Lower leg skin (tissue), 4 donors: ENCODE measurements at regions not wholly inside any gene's neighbourhood (a gene's known extent, or its start where the extent isn't known, plus 50 kb on each side); places are given as distances from the start of the nearest gene placed in this dataset.
"Not testable (repeated sequence)": the region's sequence is repeated elsewhere in the genome, so short reads cannot be mapped to it uniquely, and the experiment has no call there.

Experiments used
- DNase-seq, 2 donors: peaks; one replicate each; pipeline ENCODE4 v3.0.0-alpha.2; 2019; ENCODE audit warnings: low spot score in 2 of 2
- H3K4me3 ChIP-seq: fragments of 200-600 bp; sonication (generic); 2 replicates; pipeline ENCODE4 v1.5.1; 2017; ENCODE audit warnings: mild to moderate bottlenecking, low read depth; ENCODE audit not compliant: poor library complexity, severe bottlenecking
- POLR2A ChIP-seq, 2 donors: fragments of 450-650 bp; IDR thresholded peaks; one replicate each; pipeline ENCODE4 v1.6.1; 2016 to 2017; ENCODE audit warnings: antibody characterized with exemption in 2 of 2, mild to moderate bottlenecking in 1 of 2, moderate library complexity in 1 of 2
- WGBS, 2 donors: methylation state at CpG; one replicate each; pipeline ENCODE4 v1.1.5; 2018; 5-methylcytosine and 5-hydroxymethylcytosine counted together
- intact Hi-C: fragments of 100-400 bp; cut with DNase I; formaldehyde crosslinking; loops from one replicate; pipeline ENCODE4 v1.15.0; 2023; ENCODE audit warnings: low total_unique reads
- TF ChIP-seq, protein P1 (sequence below), 3 donors: fragments of 450-650 bp; IDR thresholded peaks; one replicate each; pipeline ENCODE4 v1.5.1; 2016; ENCODE audit warnings: antibody characterized with exemption in 3 of 3, mild to moderate bottlenecking in 3 of 3, moderate library complexity in 2 of 3

DNA sequence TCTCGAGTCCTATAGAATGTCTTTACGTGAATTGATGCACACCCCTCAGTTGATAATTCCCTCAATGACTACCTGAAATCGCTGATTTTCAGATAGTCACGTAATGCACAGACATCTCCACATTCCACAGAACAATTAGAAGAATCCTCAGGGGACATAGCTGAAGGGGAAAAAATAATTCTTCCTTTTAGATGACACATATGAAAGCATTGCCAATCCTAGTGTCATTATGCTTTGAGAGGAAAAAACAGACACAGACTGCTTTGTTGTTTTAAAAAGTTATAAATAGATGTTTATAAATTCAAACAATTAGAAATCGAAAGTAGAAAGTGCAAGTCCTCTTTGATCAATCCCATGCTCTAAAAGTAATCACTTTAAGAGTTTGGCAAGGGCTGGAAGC is 100.6 kb upstream of the FN1 start:
- 22 to 31% methylated on average over 5 of the region's 5 CpGs for WGBS, 2 donors
- DNase-seq, result no peak
- TF ChIP-seq, protein P1, sequence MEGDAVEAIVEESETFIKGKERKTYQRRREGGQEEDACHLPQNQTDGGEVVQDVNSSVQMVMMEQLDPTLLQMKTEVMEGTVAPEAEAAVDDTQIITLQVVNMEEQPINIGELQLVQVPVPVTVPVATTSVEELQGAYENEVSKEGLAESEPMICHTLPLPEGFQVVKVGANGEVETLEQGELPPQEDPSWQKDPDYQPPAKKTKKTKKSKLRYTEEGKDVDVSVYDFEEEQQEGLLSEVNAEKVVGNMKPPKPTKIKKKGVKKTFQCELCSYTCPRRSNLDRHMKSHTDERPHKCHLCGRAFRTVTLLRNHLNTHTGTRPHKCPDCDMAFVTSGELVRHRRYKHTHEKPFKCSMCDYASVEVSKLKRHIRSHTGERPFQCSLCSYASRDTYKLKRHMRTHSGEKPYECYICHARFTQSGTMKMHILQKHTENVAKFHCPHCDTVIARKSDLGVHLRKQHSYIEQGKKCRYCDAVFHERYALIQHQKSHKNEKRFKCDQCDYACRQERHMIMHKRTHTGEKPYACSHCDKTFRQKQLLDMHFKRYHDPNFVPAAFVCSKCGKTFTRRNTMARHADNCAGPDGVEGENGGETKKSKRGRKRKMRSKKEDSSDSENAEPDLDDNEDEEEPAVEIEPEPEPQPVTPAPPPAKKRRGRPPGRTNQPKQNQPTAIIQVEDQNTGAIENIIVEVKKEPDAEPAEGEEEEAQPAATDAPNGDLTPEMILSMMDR (IDR thresholded peaks at IDR 0.05), result no peak
- no peak for TF ChIP-seq POLR2A (IDR thresholded peaks at IDR 0.05)
- H3K4me3 ChIP-seq, result no peak overlapping the region
- intact Hi-C loops, result no loop called here

DNA sequence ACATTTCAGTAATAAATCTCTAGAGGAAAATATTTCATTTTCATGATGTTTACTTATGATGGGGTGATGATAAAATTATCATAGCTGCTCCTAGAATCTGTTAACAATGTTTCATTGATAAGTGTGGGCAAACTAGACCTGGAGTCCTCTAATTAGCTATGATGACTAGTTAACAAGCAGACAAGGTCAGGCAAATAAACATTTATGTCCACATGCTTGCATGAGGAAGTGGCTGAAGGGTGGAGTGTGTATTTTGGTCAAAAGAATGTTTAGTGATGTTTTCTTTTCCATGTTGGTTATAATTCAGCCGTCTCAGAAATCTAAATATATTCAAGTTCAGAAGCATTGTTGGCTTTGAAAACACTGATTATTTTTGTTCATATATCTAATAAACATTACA is 99.9 kb upstream of the FN1 start:
- DNase-seq, result no peak
- no peak for TF ChIP-seq POLR2A (IDR thresholded peaks at IDR 0.05)
- TF ChIP-seq, protein P1 (IDR thresholded peaks at IDR 0.05), result no peak
- no peak overlapping the region for H3K4me3 ChIP-seq
- 20 to 21% methylated on average over 1 of the region's 1 CpG for WGBS, 2 donors
- intact Hi-C loops, result no loop called here

DNA sequence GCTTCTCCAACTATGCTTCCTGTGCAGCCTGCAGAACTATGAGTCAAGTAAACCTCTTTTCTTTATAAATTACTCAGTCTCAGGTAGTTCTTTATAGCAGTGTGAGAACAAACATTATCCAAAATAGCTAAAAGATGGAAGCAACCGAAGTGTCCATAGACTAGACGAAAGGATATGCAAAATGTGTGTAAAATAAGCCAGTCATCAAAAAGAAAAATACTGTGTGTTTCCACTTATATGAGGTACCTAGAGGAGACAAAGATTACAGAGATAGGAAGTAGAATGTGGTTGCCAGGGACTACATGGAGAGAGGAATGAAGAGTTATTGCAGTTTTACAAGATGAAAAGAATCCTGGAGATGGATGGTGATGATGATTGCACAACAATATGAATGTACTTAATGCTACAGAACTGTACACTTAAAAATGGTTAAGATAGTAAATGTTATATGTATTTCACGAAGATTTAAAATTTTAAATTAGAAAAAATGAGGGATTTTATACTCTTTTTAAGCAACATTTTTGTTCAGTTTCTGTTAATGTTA is 99.3 kb upstream of the FN1 start:
- no peak for DNase-seq

DNA sequence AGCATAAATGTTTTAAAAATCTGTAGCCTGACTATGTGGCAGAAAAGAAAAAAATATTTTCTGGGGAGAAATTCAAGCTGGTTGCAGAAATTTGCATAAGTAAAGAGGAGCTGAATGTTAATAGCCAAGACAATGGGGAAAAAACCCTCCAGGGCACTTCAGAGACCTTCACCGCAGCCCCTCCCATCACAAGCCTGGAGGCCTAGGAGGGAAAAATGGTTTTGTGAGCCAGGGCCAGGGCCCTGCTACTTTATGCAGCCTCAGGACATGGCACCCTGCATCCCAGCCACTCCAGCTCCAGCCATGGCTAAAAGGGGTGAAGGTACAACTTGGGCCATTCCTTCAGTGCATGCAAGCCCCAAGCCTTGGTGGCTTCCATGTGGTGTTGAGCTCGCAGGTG is 97.8 kb upstream of the FN1 start:
- intact Hi-C loops, DNase-seq, H3K4me3 ChIP-seq: not testable (repeated sequence)
- WGBS, 2 donors, result 90 to 100% methylated on average over 2 of the region's 2 CpGs

More for the DNA sequence above, 99.3 kb upstream of the FN1 start:
- H3K4me3 ChIP-seq, result no peak overlapping the region
- intact Hi-C loops, result no loop called here
- 89 to 91% methylated on average over 3 of the region's 3 CpGs for WGBS, 2 donors
- TF ChIP-seq, protein P1 (IDR thresholded peaks at IDR 0.05), result no peak
- TF ChIP-seq POLR2A (IDR thresholded peaks at IDR 0.05), result no peak

DNA sequence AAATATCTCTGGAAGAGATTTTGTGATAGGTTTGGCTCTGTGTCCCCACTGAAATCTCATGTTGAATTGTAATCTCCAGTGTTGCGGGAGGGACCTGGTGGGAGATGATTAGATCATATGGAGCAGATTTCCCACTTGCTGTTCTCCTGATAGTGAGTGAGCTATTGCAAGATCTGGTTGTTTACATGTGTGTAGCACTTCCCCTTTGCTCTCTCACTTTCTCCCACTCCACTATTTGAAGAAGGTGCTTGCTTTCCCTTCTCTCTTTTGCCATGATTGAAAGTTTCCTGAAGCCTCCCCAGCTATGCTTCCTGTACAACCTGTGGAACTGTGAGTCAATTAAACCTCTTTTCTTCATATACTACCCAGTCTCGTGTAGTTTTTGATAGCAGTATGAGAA is 97.0 kb upstream of the FN1 start:
- H3K4me3 ChIP-seq, result no peak overlapping the region
- no peak for DNase-seq
- no peak for TF ChIP-seq POLR2A (IDR thresholded peaks at IDR 0.05)
- TF ChIP-seq, protein P1 (IDR thresholded peaks at IDR 0.05), result no peak
- WGBS, 2 donors, result 88 to 94% methylated on average over 2 of the region's 2 CpGs
- intact Hi-C loops, result no loop called here

DNA sequence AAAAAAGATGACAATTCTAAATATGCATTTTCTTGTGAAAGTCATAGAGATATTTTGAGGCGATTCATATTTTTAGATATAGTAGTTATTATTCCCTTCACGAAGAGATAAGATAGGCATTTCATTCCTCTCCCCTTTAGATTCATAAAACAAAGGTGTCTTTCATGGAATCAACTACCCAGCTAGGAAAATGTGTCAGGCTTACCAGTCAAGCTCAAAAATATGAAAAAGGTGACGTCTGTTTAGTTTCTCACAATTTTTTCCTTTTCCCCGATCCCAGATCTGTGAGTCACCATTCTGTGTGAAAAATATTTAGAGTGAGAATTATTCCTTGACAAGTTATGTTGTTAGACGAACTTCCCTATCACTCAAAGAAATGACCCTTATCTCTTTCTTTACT is 95.4 kb upstream of the FN1 start:
- no peak overlapping the region for H3K4me3 ChIP-seq
- no peak for DNase-seq
- WGBS, 2 donors, result 61 to 72% methylated on average over 5 of the region's 5 CpGs
- no peak for TF ChIP-seq POLR2A (IDR thresholded peaks at IDR 0.05)
- TF ChIP-seq, protein P1 (IDR thresholded peaks at IDR 0.05), result no peak
- intact Hi-C loops, result no loop called here
